GM19099 (cell line): ENCODE measurements at regions not wholly inside any gene's neighbourhood (a gene's known extent, or its start where the extent isn't known, plus 50 kb on each side); places are given as distances from the start of the nearest gene placed in this dataset.

Source experiments
- POLR2A ChIP-seq: IDR thresholded peaks from 3 replicates; pipeline ENCODE4 v1.6.1; 2011; ENCODE audit warnings: low read depth; ENCODE audit not compliant: insufficient read length; ENCODE audit errors: extremely low read depth

DNA sequence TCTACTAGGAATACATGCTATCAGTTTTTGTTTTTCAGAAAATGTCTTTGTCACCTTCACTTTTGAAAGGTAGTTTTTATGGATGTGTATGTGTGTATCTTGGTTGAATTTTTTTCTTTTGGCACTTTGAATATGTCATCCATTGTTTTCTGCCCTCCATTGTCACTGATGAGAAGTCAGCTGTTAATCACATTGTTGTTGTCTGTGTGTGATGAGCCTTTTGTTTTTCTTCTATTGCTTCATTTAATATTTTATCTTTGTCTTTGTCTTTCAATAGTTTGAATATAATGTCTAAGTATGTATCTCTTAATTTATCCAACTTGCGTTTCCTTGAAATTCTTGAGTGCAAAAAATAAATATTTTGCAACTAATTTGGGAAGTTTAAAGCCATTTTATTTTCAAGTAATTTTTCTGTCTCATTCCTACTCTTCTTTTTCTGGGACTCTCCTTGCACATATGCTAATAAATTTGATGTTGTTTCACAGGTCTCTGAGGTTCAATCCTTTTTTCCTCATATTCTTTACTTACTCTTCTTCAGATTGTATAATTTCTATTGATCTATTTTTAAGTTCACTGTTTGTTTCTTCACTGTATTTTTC lies 546.9 kb upstream of the GHITM start:
- TF ChIP-seq POLR2A, result no peak

DNA sequence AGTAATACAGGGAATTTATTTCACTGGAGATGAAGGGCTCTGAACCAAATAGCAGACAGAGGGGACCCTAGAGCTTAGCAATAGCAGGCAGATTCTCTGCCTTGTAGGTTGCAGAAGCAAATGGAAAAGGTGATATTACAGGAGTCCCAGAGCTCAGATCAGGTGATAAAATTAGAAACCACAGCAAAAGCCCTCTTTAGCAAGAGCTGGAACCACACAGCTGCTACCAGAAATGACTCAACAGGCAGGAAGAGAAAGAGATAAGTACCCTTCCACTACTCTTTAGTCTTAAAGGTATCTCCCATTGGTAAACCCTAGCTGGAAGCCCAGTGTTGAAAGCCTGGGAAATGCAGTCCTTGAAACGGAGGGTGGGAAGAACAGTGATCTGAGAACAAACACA lies 535.6 kb upstream of the GHITM start:
- TF ChIP-seq POLR2A, result no peak

DNA sequence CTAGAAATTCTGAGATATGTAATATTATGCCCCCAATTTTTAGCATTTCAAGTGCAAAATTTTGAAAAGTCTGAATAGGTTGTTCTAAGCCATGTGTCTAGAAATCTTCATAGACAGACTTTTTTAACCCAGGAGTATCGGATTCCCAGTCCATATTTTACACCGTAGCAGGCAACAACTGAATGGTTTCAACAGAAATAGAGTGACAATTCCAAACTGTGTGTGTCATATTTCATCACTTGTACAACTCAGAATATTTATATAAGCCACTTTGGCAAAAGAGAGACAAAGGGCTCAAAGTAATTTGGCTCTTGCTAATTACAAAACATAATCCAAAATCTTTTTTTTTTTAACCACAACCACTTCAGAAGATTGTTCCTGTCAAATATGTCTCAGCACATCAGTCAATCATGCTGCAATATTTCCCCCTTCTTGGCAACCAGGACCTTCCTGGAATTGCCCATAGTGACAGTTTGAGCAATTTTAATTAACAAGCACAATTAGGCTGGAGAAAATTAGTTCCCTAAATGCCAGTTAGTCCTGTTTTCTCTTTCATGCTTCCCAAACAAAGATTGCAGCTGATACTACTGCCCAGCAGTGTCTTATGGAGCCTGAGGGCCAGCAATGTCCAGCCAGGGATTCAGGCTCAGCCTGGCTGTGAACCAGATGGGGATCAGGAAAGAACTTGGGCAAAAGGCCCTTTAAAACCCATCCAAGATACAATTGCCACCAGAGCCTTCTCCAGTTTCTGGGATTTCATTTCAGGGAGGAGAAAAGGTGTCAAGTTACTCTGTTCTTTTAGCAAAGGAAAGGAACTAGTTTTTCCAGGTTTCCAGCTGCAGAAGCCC lies 533.3 kb upstream of the GHITM start:
- no peak for TF ChIP-seq POLR2A

DNA sequence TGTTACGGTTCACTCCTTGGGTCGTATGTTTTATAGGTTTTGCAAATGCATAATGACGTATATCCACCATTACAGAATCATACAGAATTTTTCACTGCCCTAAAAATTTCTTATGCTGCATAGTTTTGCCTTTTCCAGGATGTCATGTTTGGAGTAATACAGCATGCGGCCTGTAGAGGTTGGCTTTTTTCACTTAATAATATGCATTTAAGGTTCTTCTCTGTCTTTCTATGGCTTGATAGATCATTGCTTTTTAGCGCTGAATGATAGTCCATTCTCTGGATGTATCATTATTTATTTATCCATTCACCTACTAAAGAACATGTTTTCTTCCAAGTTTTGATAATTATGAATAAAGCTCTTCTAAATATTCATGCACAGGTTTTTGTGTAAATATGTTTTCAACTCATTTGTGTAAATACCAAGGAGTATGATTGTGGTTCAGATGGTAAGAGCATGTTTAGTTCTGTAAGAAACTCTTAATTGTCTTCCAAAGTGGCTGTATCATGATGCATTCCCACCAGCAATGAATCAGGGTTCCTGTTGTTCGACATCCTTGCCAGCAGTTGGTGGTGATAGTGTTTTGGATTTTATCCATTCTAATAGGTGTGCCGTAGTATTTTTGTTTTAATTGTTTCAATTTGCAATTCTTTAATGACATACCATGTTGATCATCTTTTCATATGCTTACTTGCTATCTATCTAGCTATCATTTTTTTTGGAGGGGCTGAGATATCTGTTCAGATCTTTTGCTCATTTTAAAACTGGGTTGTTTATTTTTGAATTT lies 531.2 kb upstream of the GHITM start:
- TF ChIP-seq POLR2A, result no peak

DNA sequence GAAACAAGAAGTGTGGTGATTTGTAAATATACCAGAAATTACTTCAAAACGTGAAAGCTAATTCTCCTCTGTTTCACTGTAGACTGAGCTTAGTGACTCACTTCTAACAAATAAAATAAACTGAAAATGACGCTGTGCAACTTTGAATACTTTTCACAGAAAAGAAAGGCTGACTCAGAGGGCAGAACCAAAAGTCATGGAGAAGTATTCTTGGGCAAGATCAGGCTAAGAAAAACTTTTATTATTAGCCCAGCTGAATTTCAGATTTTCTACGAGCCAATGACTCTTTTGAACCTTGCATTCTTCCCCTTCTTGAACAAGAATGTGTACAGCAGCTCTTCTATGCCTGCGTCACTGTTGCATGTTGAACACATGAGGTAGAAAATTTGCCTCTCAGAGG lies 527.3 kb upstream of the GHITM start:
- no peak for TF ChIP-seq POLR2A

DNA sequence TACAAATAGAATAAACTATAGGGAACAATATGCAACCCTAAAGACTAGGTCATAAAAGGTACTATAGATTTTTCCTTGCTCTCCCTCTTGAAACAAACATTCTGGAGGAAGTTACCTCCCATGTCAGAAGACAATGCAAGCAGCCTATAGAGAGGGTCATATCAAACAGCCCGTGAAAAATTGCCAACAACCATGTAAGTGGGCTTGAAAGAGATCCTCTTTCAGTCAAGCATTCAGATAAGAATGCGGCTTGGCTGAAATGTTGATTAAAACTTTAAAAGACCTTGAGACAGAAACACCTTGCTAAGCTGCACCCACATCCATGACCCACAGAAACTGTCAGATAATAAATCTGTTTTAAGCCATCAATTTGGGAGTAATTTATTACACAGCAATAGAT lies 526.6 kb upstream of the GHITM start:
- TF ChIP-seq POLR2A, result no peak

DNA sequence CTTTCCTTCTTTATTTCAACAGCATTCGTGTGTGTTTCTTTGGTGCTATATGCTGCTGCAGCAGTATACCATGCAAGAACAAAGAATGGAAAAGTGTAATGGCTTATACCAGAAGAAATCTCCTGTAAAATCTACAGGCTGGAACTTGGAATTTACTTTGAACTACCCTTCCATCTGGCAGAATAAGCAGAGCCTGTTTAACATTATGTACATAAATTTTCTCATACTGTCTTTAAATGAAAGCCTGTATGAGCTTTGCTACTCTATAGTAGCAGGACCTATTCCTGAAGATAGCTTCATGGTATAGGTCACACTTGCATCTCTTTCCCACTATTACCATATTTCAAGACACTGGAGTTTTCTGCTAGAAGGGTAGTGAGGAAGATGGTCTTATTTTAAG lies 522.1 kb upstream of the GHITM start:
- no peak for TF ChIP-seq POLR2A

DNA sequence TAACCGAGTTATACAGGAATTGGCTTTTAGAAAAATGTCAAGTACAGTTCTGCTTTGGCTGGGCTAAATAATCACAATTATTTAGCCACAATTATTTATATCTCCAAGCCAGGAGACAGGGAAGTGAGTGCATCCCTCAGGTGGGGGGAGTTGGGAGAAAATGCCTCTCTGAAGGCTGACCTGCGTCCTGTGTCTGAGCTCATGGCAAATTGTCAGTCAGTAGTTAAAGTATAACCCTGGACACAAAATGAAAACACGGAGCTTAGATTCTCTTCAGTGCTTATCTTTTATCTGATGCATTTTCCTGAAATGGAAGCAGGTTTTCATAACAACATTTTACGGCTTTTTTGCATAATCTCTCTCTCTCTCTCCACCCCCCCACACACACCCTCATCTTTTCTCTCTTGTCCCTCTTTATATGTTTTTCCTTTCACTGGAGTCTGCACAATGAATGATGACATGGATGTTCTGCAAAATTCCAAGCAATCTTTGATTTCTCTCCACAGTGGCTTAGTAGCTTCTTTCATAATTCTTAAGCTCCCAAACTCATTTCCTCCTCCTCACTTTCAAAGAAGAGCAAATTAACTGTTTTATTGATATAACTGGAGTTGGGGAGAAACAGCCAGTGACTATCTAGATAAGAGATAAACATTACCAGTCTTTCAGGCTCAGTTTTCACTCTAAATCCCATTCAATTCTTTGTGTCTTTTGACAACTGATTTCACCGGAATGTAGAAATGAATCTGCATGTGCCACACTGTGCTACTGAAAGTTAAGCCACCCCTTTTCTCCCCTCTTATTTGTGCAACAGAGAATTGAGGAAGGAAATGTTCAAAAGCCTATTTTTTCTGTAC lies 521.4 kb upstream of the GHITM start:
- no peak for TF ChIP-seq POLR2A

DNA sequence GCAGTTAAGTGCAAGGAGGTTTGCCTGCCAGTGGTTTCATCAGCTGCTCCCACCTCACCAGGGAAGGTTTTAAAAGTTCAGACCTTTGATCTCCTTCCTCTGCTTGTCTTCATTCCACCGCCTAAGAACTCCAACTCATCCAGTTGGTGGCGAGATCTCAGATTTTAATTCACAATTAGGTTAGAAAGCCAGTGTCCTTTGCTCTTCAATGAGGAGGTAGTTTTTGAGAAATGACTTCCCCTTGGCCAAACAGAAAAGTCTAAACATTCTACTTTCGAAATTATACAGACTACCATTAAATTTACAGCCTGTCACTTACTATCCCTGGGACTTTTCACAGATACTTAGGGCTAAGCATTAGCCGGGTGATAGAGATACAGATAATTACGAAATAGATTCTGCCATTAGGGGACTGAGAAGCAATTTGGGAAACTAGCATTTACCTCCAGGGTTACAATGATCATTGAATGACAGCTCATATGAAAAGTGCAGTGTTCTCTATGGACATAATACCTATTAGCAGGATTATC lies 513.4 kb upstream of the GHITM start:
- no peak for TF ChIP-seq POLR2A

DNA sequence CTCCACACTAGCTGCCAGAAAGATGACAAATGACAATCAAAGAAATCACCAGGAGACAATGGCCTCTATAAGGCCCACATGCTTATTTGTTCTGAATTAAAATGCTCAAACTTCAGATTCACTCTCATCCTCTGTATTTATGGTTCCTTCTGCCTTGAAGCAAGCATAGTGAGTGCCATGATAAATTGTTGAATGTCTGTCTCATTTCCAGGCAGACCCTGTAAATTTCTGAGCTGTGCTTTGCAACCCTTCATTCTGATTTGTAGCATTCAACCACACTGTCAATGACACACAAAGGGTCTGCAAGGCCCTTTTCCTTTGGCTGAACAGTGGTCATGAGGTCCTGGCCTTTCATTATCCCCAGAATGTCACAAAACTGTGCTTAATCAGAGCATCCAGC lies 506.6 kb upstream of the GHITM start:
- TF ChIP-seq POLR2A, result no peak

DNA sequence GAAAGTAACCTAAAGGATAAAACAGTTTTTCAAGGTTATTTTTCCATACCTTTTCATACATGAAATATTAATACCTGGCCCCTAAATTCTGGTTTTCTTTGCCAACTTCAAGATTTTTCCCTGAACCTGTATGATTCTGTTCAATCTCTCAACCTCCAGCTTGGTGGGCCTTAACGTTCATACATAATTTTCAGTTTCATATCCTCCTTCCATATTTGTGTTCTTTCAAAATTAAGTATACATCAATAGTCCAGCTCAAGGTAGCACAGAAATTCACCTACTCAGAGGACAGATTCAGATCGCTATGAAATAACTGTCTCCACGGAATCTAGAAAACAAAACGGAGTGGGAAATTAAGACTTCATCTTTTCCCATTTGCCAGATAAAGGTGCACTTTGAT lies 505.8 kb upstream of the GHITM start:
- TF ChIP-seq POLR2A, result no peak

DNA sequence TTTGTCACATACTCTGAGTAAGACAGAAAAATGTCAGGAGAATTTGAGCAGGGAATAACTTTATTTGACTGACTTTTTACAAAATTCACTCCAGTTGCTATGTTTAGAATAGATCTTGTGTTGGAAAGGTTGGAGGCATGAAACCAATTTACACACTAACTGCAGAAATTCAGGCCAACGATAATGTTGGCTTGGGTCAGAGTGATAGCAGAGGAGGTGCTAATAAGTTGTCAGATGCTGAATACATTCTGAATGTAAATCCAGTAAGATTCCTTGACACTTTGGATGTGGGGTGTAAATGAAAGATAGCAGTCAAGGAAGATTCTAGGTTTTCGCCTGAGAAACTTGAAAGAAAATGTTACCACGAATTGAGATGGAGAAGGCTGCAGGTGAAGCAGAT lies 502.5 kb upstream of the GHITM start:
- TF ChIP-seq POLR2A, result no peak

DNA sequence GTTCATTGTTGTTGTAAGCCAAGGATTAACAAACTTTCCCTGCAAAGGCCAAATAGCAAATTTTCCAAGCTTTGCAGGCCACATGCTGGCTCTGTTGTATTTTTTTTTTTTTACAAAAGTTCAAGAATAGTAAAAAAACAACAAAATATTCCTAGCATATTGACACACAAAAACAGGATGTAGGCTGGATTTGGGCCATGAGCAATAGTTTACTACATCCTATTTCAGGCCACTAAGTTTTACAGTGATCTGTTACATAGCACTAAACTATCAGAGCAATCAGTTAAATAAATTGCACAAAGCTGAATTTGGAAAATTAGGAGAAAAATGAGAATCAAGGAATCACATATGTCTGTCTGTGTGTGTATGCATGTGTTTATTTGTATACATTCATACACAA lies 491.8 kb upstream of the GHITM start:
- TF ChIP-seq POLR2A, result no peak

DNA sequence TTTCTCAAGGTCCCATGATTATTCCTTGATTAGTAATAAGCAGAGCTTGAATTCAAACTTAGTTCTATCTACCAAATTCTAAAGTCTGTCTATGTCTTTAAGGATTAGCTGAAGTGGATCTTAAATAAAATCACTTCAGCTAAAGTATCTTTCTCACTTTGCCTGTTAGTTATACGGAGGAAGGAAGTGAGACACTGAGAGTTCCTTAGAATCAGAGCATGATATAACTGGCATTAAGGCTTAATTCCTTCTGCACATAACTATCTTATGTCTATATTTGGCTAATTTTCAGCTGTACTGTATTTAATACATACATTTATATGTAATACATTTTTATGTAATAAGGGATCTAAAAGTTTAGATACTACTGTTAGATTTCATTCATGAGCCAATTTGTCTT lies 491.1 kb upstream of the GHITM start:
- TF ChIP-seq POLR2A, result no peak

DNA sequence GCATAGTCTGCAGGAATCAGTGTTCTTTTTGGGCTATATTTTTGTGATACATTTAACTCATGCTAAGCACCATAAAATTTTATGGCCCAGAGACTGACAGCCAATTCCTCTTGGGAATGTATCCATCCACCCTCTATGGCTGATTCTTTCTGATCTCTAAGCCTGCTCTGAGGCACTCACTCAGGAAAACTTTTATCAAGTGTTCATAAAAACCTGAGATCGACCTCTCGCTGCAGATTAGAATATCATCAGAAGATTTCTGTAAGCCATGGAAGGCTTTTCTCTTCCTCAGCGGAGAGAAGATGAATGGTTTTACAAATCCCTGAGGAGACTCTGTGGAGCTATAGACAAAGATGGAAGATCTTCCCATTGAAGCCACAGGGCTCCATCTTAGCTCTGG lies 489.8 kb upstream of the GHITM start:
- no peak for TF ChIP-seq POLR2A

DNA sequence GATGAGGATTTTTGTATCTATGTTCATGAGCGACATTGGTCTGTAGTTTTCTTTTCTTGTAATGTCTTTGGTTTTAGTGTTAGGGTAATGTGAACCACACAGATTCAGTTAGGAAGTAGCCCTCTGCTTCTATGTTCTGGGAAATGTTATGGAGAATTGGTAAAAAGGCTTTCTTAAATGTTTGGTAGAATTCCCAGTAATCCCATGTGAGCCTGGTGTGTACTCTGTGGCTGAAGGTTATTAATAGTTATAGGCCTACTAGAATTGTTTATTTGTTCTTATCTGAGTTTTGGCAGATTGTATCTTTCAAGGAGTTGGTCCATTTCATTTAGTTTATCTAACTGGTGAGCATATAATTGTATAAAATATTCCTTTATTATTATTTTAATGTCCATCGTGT lies 484.6 kb upstream of the GHITM start:
- no peak for TF ChIP-seq POLR2A

DNA sequence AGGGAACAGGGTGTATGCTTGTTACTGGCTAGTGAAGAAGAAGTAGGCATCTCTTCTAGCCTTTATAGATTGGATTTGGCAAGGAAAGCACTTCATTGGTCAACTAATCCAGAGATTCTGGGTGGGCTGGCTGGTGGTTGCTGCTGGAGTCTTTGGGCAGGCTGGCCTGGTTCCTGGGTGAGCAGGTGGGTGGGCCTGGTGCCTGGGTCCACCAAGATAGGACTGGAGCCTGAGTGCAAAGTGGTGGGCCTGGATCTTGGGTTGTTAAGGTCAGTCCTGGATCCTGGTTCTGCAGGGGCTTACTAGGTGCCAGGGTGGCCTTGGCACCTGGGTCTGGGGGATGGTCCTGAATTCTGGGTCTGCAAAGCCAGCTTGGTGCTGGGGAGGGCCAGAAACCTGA lies 482.4 kb upstream of the GHITM start:
- no peak for TF ChIP-seq POLR2A
